ENCODE measurements at regions not wholly inside any gene's neighbourhood (a gene's known extent, or its start where the extent isn't known, plus 50 kb on each side); places are given as distances from the start of the nearest gene placed in this dataset.

DNA sequence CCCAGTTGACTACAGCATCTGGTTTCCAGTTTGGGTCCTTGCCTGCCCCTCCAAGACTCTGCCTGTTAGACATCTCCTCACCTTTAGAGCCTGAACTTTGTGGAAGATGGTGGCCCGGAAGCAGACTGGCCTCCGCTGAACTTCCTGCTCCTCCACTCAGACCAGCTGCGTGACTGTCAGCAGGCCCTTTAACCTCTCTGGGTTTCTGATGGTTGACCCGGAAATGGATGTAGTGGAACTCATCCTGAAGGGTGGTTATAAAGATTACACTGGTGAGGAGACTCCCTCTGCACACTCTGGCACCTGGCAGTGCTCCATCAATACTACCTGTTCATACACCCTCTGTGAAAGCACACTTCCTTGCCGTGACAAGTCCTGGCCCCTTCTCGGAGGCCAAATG is 151.9 kb upstream of the TLE3 start:
- H3K9me3 ChIP-seq (ENCODE audit: control insufficient read depth in 1 of 2, insufficient read depth in 1 of 2, low read depth in 1 of 2, low read length in 2 of 2) = no peaks in the 10 kb centered on the region
- no peaks in the 10 kb centered on the region for H3K9me2 ChIP-seq (ENCODE audit: insufficient read depth)
- ChIA-PET RAD21 (ENCODE audit: low non-redundant PET in 1 of 2, low total read pairs in 2 of 2, uncharacterized antibody in 2 of 2, unreplicated experiment in 2 of 2) (no interaction called here), POLR2A (no interaction called here), CTCF (no interaction called here)
- no peak for DNase-seq (ENCODE audit: low read depth, low spot score)
- no peaks in the 10 kb centered on the region for H4K20me1 ChIP-seq (ENCODE audit: insufficient read depth)
- no peak for ATAC-seq
- H3K4me3 ChIP-seq (replicated peaks in 1 of 2; ENCODE audit: low read depth in 1 of 2, low read length in 2 of 2) = no peak overlapping the region
- no TSS peak for BruUV-seq (replicated peaks)
- TF ChIP-seq ZNF274 (IDR thresholded peaks at IDR 0.05; ENCODE audit: low read depth, low read length) (no peak), POLR2A (IDR thresholded peaks at IDR 0.05; ENCODE audit: borderline replicate concordance, extremely low read depth, insufficient read depth, insufficient read length) (no peak), TCF7L2 (IDR thresholded peaks at IDR 0.05; ENCODE audit: borderline replicate concordance, extremely low read depth, insufficient read depth, insufficient read length) (no peak), EGR1 (IDR thresholded peaks at IDR 0.05; ENCODE audit: low read depth) (no peak), FOSL1 (IDR thresholded peaks at IDR 0.05; ENCODE audit: low read depth) (no peak)
- TF ChIP-seq, protein P1, sequence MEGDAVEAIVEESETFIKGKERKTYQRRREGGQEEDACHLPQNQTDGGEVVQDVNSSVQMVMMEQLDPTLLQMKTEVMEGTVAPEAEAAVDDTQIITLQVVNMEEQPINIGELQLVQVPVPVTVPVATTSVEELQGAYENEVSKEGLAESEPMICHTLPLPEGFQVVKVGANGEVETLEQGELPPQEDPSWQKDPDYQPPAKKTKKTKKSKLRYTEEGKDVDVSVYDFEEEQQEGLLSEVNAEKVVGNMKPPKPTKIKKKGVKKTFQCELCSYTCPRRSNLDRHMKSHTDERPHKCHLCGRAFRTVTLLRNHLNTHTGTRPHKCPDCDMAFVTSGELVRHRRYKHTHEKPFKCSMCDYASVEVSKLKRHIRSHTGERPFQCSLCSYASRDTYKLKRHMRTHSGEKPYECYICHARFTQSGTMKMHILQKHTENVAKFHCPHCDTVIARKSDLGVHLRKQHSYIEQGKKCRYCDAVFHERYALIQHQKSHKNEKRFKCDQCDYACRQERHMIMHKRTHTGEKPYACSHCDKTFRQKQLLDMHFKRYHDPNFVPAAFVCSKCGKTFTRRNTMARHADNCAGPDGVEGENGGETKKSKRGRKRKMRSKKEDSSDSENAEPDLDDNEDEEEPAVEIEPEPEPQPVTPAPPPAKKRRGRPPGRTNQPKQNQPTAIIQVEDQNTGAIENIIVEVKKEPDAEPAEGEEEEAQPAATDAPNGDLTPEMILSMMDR (IDR thresholded peaks at IDR 0.05 in 2 of 3, conservative IDR thresholded peaks at IDR 0.05 in 1 of 3; ENCODE audit: borderline replicate concordance in 1 of 3, insufficient read depth in 1 of 3, low read depth in 2 of 3, low read length in 2 of 3) = no peak
- TF ChIP-seq, protein P2, sequence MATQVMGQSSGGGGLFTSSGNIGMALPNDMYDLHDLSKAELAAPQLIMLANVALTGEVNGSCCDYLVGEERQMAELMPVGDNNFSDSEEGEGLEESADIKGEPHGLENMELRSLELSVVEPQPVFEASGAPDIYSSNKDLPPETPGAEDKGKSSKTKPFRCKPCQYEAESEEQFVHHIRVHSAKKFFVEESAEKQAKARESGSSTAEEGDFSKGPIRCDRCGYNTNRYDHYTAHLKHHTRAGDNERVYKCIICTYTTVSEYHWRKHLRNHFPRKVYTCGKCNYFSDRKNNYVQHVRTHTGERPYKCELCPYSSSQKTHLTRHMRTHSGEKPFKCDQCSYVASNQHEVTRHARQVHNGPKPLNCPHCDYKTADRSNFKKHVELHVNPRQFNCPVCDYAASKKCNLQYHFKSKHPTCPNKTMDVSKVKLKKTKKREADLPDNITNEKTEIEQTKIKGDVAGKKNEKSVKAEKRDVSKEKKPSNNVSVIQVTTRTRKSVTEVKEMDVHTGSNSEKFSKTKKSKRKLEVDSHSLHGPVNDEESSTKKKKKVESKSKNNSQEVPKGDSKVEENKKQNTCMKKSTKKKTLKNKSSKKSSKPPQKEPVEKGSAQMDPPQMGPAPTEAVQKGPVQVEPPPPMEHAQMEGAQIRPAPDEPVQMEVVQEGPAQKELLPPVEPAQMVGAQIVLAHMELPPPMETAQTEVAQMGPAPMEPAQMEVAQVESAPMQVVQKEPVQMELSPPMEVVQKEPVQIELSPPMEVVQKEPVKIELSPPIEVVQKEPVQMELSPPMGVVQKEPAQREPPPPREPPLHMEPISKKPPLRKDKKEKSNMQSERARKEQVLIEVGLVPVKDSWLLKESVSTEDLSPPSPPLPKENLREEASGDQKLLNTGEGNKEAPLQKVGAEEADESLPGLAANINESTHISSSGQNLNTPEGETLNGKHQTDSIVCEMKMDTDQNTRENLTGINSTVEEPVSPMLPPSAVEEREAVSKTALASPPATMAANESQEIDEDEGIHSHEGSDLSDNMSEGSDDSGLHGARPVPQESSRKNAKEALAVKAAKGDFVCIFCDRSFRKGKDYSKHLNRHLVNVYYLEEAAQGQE (IDR thresholded peaks at IDR 0.05; ENCODE audit: low read depth) = no peak
- no peak overlapping the region for H3K4me2 ChIP-seq (ENCODE audit: low read length)
- H3K27ac ChIP-seq (ENCODE audit: low read depth, low read length) = no peak overlapping the region
- no peak overlapping the region for H2AFZ ChIP-seq (ENCODE audit: low read depth, low read length, poor library complexity, severe bottlenecking)
- no peaks in the 10 kb centered on the region for H3K36me3 ChIP-seq (ENCODE audit: control insufficient read depth in 1 of 2, insufficient read depth in 2 of 2, low read length in 2 of 2)
- intact Hi-C loops (cut with micrococcal nuclease) = no loop called here
- peaks cover 15 to 34% of the 10 kb centered on the region in 2 experiments for H3K4me1 ChIP-seq (ENCODE audit: control insufficient read depth in 1 of 2, insufficient read depth in 2 of 2, low read length in 2 of 2)
- no peaks in the 10 kb centered on the region for H3K79me2 ChIP-seq (ENCODE audit: insufficient read depth, low read length)
- H3K9ac ChIP-seq (ENCODE audit: low read length) = no peak overlapping the region
- no peaks in the 10 kb centered on the region for H3K27me3 ChIP-seq (ENCODE audit: insufficient read depth, low read length)
